HL-60 (cell line): ENCODE measurements at regions not wholly inside any gene's neighbourhood (a gene's known extent, or its start where the extent isn't known, plus 50 kb on each side); places are given as distances from the start of the nearest gene placed in this dataset.

Experiments
- CTCF ChIP-seq: IDR thresholded peaks from one replicate; pipeline ENCODE4 v1.5.1; 2011; ENCODE audit warnings: low read length, control low read depth, inconsistent platforms; ENCODE audit not compliant: insufficient read depth
- GABPA ChIP-seq: IDR thresholded peaks from 2 replicates; pipeline ENCODE4 v1.6.1; 2012; ENCODE audit warnings: low read depth
- POLR2AphosphoS5 ChIP-seq: IDR thresholded peaks from 2 replicates; pipeline ENCODE4 v1.6.1; 2012; ENCODE audit warnings: low read depth
- REST ChIP-seq: IDR thresholded peaks from 2 replicates; pipeline ENCODE4 v1.6.1; 2012; ENCODE audit warnings: low read depth; ENCODE audit not compliant: insufficient replicate concordance

GRCh38 chr11:109486129-109486528, 64.1 kb downstream of the C11orf87 start:
- TF ChIP-seq CTCF (no peak), POLR2AphosphoS5 (no peak), REST (no peak), GABPA (no peak)
